H1 (cell line): ENCODE measurements at regions not wholly inside any gene's neighbourhood (a gene's known extent, or its start where the extent isn't known, plus 50 kb on each side); places are given as distances from the start of the nearest gene placed in this dataset.

Experiments used
- CTCF ChIA-PET: fragments of 300-600 bp; sonication (Branson Sonifier 250); formaldehyde crosslinking; loops from one replicate; lab custom pipeline; 2021; ENCODE audit not compliant: partially characterized antibody; lab: Charles Lee
- POLR2A ChIA-PET: fragments of 300-600 bp; sonication (Branson Sonifier 250); formaldehyde crosslinking; loops from one replicate; lab custom pipeline; 2021; ENCODE audit warnings: inconsistent platforms; ENCODE audit not compliant: partially characterized antibody; lab: Charles Lee
- DNase-seq, 2 experiments: peaks; one replicate each; pipeline versions ENCODE4 v3.0.0 to v3.0.0-alpha.2; 2010 to 2022; ENCODE audit warnings: low spot score in 2 of 2, low read depth in 1 of 2, mixed read lengths in 1 of 2
- FAIRE-seq: peaks from 2 replicates; lab custom pipeline; 2011; peaks lifted over from hg19 to GRCh38; lab: Jason Lieb, UNC
- H2AFZ ChIP-seq: 2 replicates; pipeline ENCODE4 v1.8.1; 2012; ENCODE audit warnings: low read length, inconsistent platforms
- H2AK5ac ChIP-seq: 2 replicates; pipeline ENCODE4 v1.6.1; 2013; ENCODE audit warnings: low read depth, low read length
- H2BK120ac ChIP-seq: replicated peaks from 2 replicates; pipeline ENCODE3; 2013; ENCODE audit warnings: low read depth, low read length, inconsistent platforms
- H2BK12ac ChIP-seq: 2 replicates; pipeline ENCODE4 v1.6.1; 2013; ENCODE audit warnings: low read depth, low read length
- H2BK15ac ChIP-seq: 2 replicates; pipeline ENCODE4 v1.6.1; 2013; ENCODE audit warnings: low read length
- H2BK20ac ChIP-seq: 2 replicates; pipeline ENCODE4 v1.6.1; 2013; ENCODE audit warnings: low read length
- H2BK5ac ChIP-seq: 2 replicates; pipeline ENCODE4 v1.6.1; 2013; ENCODE audit warnings: low read depth, low read length
- H3K14ac ChIP-seq: 2 replicates; pipeline ENCODE4 v1.6.1; 2013; ENCODE audit warnings: inconsistent platforms; ENCODE audit not compliant: insufficient read length
- H3K18ac ChIP-seq: 2 replicates; pipeline ENCODE4 v1.6.1; 2013; ENCODE audit warnings: low read length; ENCODE audit errors: extremely low read depth
- H3K23ac ChIP-seq: 2 replicates; pipeline ENCODE4 v1.6.1; 2013; ENCODE audit warnings: inconsistent platforms; ENCODE audit not compliant: insufficient read length
- H3K23me2 ChIP-seq: 2 replicates; pipeline ENCODE4 v1.6.1; 2013; ENCODE audit warnings: low read depth, low read length
- H3K27ac ChIP-seq: 2 replicates; pipeline ENCODE4 v1.6.1; 2011; ENCODE audit warnings: low read depth, low read length, inconsistent platforms
- H3K27me3 ChIP-seq, 4 experiments: replicated peaks in 1 of 4; 1 replicate in 1 of 4; 2 replicates in 3 of 4; pipeline versions ENCODE4 v1.6.1 to v1.8.1; 2011 to 2013; ENCODE audit warnings: low read length in 3 of 4, mild to moderate bottlenecking in 3 of 4, inconsistent platforms in 2 of 4, mixed read lengths in 2 of 4, moderate library complexity in 1 of 4; ENCODE audit not compliant: control insufficient read depth in 3 of 4, insufficient read depth in 3 of 4; ENCODE audit errors: extremely low read depth in 1 of 4
- H3K36me3 ChIP-seq, 4 experiments: 2 replicates each; pipeline versions ENCODE4 v1.6.1 to v1.8.1; 2011 to 2013; ENCODE audit warnings: mild to moderate bottlenecking in 4 of 4, low read length in 3 of 4, moderate library complexity in 2 of 4, control low read depth in 1 of 4, inconsistent platforms in 1 of 4; ENCODE audit not compliant: insufficient read depth in 4 of 4, control insufficient read depth in 2 of 4
- H3K4ac ChIP-seq: replicated peaks from 2 replicates; pipeline ENCODE3; 2013; ENCODE audit warnings: low read length, low read depth, mixed read lengths, inconsistent platforms; ENCODE audit not compliant: insufficient read length
- H3K4me1 ChIP-seq, 4 experiments: replicated peaks in 1 of 4; 1 replicate in 1 of 4; 2 replicates in 3 of 4; pipeline versions ENCODE4 v1.6.1 to v1.8.1; 2011 to 2013; ENCODE audit warnings: low read length in 3 of 4, inconsistent platforms in 2 of 4, mixed read lengths in 1 of 4; ENCODE audit not compliant: insufficient read depth in 4 of 4, control insufficient read depth in 3 of 4
- H3K4me2 ChIP-seq, 2 experiments: 2 replicates each; pipeline versions ENCODE4 v1.6.1 to v1.8.1; 2011 to 2013; ENCODE audit warnings: low read depth in 2 of 2, low read length in 2 of 2, control low read depth in 1 of 2, inconsistent platforms in 1 of 2, mild to moderate bottlenecking in 1 of 2; ENCODE audit not compliant: insufficient read depth in 1 of 2
- H3K4me3 ChIP-seq, 4 experiments: fragments of 200-600, 300-600 bp in 1 of 4; sonication (generic), shearing (Covaris generic), sonication (Bioruptor Twin) in 1 of 4; 2 replicates each; pipeline versions ENCODE4 v1.5.1 to v1.8.1; 2011 to 2016; ENCODE audit warnings: low read length in 4 of 4, low read depth in 3 of 4, control low read depth in 2 of 4, inconsistent platforms in 2 of 4, mild to moderate bottlenecking in 2 of 4, mixed read lengths in 1 of 4, moderate library complexity in 1 of 4; ENCODE audit not compliant: insufficient read depth in 2 of 4; ENCODE audit errors: extremely low read depth in 1 of 4
- H3K56ac ChIP-seq: replicated peaks from 2 replicates; pipeline ENCODE3; 2013; ENCODE audit warnings: low read depth, mild to moderate bottlenecking, mixed read lengths, low read length, inconsistent platforms; ENCODE audit not compliant: insufficient read length
- H3K79me1 ChIP-seq: 2 replicates; pipeline ENCODE4 v1.6.1; 2013; ENCODE audit warnings: low read depth, low read length, control low read depth
- H3K79me2 ChIP-seq, 2 experiments: 2 replicates each; pipeline versions ENCODE4 v1.6.1 to v1.8.1; 2012 to 2013; ENCODE audit warnings: low read length in 2 of 2, mild to moderate bottlenecking in 2 of 2, inconsistent platforms in 1 of 2; ENCODE audit not compliant: insufficient read depth in 2 of 2, control insufficient read depth in 1 of 2
- H3K9ac ChIP-seq, 4 experiments: replicated peaks in 1 of 4; 1 replicate in 1 of 4; 2 replicates in 3 of 4; pipeline versions ENCODE4 v1.6.1 to v1.8.1; 2011 to 2013; ENCODE audit warnings: low read depth in 3 of 4, low read length in 3 of 4, control low read depth in 2 of 4, mild to moderate bottlenecking in 2 of 4, moderate library complexity in 2 of 4, inconsistent platforms in 1 of 4; ENCODE audit errors: extremely low read depth in 1 of 4
- H3K9me3 ChIP-seq, 2 experiments: 2 replicates each; pipeline versions ENCODE4 v1.6.1 to v1.8.1; 2012 to 2013; ENCODE audit warnings: mild to moderate bottlenecking in 2 of 2, moderate library complexity in 2 of 2, control low read depth in 1 of 2, inconsistent platforms in 1 of 2, low read depth in 1 of 2, low read length in 1 of 2, mixed read lengths in 1 of 2; ENCODE audit not compliant: insufficient read depth in 2 of 2
- H4K20me1 ChIP-seq, 2 experiments: replicated peaks in 1 of 2; 2 replicates each; pipeline versions ENCODE3 to v1.8.1; 2011 to 2013; ENCODE audit warnings: inconsistent platforms in 2 of 2, low read length in 2 of 2, mild to moderate bottlenecking in 1 of 2; ENCODE audit not compliant: insufficient read depth in 2 of 2, control insufficient read depth in 1 of 2
- H4K5ac ChIP-seq: 2 replicates; pipeline ENCODE4 v1.6.1; 2013; ENCODE audit warnings: low read length, low read depth, mixed read lengths, inconsistent platforms; ENCODE audit not compliant: insufficient read length
- H4K8ac ChIP-seq: 2 replicates; pipeline ENCODE4 v1.8.0; 2013; ENCODE audit warnings: mild to moderate bottlenecking, moderate library complexity, low read length, inconsistent platforms; ENCODE audit not compliant: insufficient read depth; ENCODE audit errors: extremely low read depth
- H4K91ac ChIP-seq: replicated peaks from 2 replicates; pipeline ENCODE3; 2013; ENCODE audit warnings: low read length, mixed read lengths, inconsistent platforms; ENCODE audit not compliant: insufficient read length
- ASH2L ChIP-seq: fragments of 200-600, 300-600 bp; sonication (generic); IDR thresholded peaks from one replicate; pipeline ENCODE4 v1.7.1; 2017; ENCODE audit warnings: low read length
- HDAC6 ChIP-seq: IDR thresholded peaks from one replicate; pipeline ENCODE4 v1.7.1; 2012; ENCODE audit warnings: low read depth, mild to moderate bottlenecking, inconsistent platforms, low read length, moderate library complexity
- KDM4A ChIP-seq: IDR thresholded peaks from one replicate; pipeline ENCODE4 v1.7.1; 2012; ENCODE audit warnings: low read depth, mild to moderate bottlenecking, moderate library complexity, low read length, inconsistent platforms; ENCODE audit not compliant: severe bottlenecking
- RNF2 ChIP-seq: fragments of 200-900, 300-1000 bp; sonication (generic); IDR thresholded peaks from 2 replicates; pipeline ENCODE4 v1.7.1; 2016; ENCODE audit warnings: borderline replicate concordance, low read depth, mild to moderate bottlenecking, antibody characterized with exemption, low read length; ENCODE audit not compliant: poor library complexity, severe bottlenecking; ENCODE audit errors: missing control alignments
- SIN3A ChIP-seq, 2 experiments: IDR thresholded peaks in 1 of 2; conservative IDR thresholded peaks in 1 of 2; 2 replicates each; pipeline ENCODE4 v1.6.1; 2011 to 2012; ENCODE audit warnings: low read length in 2 of 2, improper control_type of control experiment in 1 of 2, low read depth in 1 of 2, mild to moderate bottlenecking in 1 of 2
- SIRT6 ChIP-seq: IDR thresholded peaks from one replicate; pipeline ENCODE4 v1.7.1; 2012; ENCODE audit warnings: low read length, inconsistent platforms
- SP2 ChIP-seq: IDR thresholded peaks from 2 replicates; pipeline ENCODE4 v1.6.1; 2012; ENCODE audit warnings: mild to moderate bottlenecking, low read length, inconsistent platforms
- SRF ChIP-seq: IDR thresholded peaks from 2 replicates; pipeline ENCODE4 v1.6.1; 2011; ENCODE audit warnings: mild to moderate bottlenecking, low read depth, low read length, moderate library complexity
- USF2 ChIP-seq: IDR thresholded peaks from 2 replicates; pipeline ENCODE4 v1.6.1; 2011; ENCODE audit warnings: low read length, improper control_type of control experiment
- WGBS, 2 experiments: shearing (Covaris generic) in 1 of 2; methylation state at CpG; one replicate each; pipeline versions ENCODE4 v1.1.6 to v1.1.7; 2013 to 2015; ENCODE audit warnings: low lambda C conversion rate in 2 of 2, mixed read lengths in 2 of 2, inconsistent platforms in 1 of 2, low coverage in 1 of 2, missing lambda C conversion rate in 1 of 2; ENCODE audit not compliant: insufficient replicate concordance in 2 of 2, insufficient coverage in 1 of 2, insufficient read length in 1 of 2; ENCODE audit errors: extremely low coverage in 1 of 2, missing lambda C conversion rate in 1 of 2; 5-methylcytosine and 5-hydroxymethylcytosine counted together

GRCh38 chr12:24562771-24563431 is 386.0 kb downstream of the BCAT1 start:
- Histone ChIP-seq H2BK15ac (no peak overlapping the region), H2AFZ (no peak overlapping the region; the same call in 1 of the 2 replicates), H3K9me3 (no peaks in the 10 kb centered on the region), H3K23me2 (peaks cover 14% of the 10 kb centered on the region; the same call in 1 of the 2 replicates), H2BK20ac (no peak overlapping the region), H3K23ac (no peak overlapping the region), H3K4me2 (peak overlapping the region; percentile 95 to 98), H3K4ac (no peak overlapping the region), H4K5ac (no peak overlapping the region), H3K14ac (no peak overlapping the region), H3K27ac (no peak overlapping the region), H4K20me1 (no peaks in the 10 kb centered on the region), H2BK12ac (no peak overlapping the region), H2BK120ac (no peak overlapping the region), H3K79me1 (no peaks in the 10 kb centered on the region), H3K4me3 (peak overlapping the region; percentile 63 to 90 (median 88)), H3K79me2 (no peaks in the 10 kb centered on the region), H3K36me3 (no peaks in the 10 kb centered on the region), H3K27me3 (peaks cover 0 to 20% (median 11%) of the 10 kb centered on the region in 4 experiments; a peak in 4 of 7 replicates), H3K56ac (peak overlapping the region; percentile 5), H2AK5ac (no peak overlapping the region), H4K91ac (no peak overlapping the region), H3K4me1 (peaks cover 3 to 21% (median 11%) of the 10 kb centered on the region in 4 experiments; a peak in 6 of 7 replicates), H3K9ac (peak overlapping the region; percentile 9 to 44 (median 24); a peak in 5 of 7 replicates), H2BK5ac (no peak overlapping the region), H3K18ac (peak overlapping the region; percentile 3; the same call in 1 of the 2 replicates), H4K8ac (no peak overlapping the region)
- POLR2A ChIA-PET, result interaction anchor here (1.2 to 1.6 kb wide), 3 partner anchors 9 to 116 kb away, joined by 3 to 4 read pairs (median 3); no protein-coding TSS in a partner anchor
- 5% methylated on average over 39 of the region's 54 CpGs; no CpG with 5 or more reads in 1 of the 2 experiments for WGBS, 2 experiments
- no peak for TF ChIP-seq SIRT6
- TF ChIP-seq SRF, result no peak
- 0 out of 4 replicates have a peak, but pooled peaks of 1 of the 2 experiments have one; percentile 15 for TF ChIP-seq SIN3A (conservative IDR thresholded peaks at IDR 0.05 in 1 of 2, IDR thresholded peaks at IDR 0.05 in 1 of 2; ENCODE audit: low read depth in 1 of 2, low read length in 2 of 2)
- TF ChIP-seq HDAC6, result no peak
- TF ChIP-seq ASH2L, result no peak
- peak; percentile 38 for TF ChIP-seq KDM4A
- no peak for TF ChIP-seq USF2
- no peak for TF ChIP-seq SP2
- TF ChIP-seq RNF2, result peak; percentile 17
- CTCF ChIA-PET, result interaction anchor here (0.7 to 1.0 kb wide), 2 partner anchors 35 to 140 kb away, joined by 3 to 4 read pairs; no protein-coding TSS in a partner anchor
- DNase-seq, result peak in 1 of 2 experiments; percentile 74
- no peak for FAIRE-seq
